SK-N-MC (cell line): ENCODE measurements at regions not wholly inside any gene's neighbourhood (a gene's known extent, or its start where the extent isn't known, plus 50 kb on each side); places are given as distances from the start of the nearest gene placed in this dataset.

Experiments
- EZH2 ChIP-seq: fragments of 200-600 bp; sonication (generic); IDR thresholded peaks from one replicate; pipeline ENCODE4 v1.6.1; 2017; ENCODE audit warnings: antibody characterized with exemption
- POLR2AphosphoS5 ChIP-seq: IDR thresholded peaks from 2 replicates; pipeline ENCODE4 v1.6.1; 2012; ENCODE audit warnings: mild to moderate bottlenecking, low read depth, low read length, borderline replicate concordance

DNA sequence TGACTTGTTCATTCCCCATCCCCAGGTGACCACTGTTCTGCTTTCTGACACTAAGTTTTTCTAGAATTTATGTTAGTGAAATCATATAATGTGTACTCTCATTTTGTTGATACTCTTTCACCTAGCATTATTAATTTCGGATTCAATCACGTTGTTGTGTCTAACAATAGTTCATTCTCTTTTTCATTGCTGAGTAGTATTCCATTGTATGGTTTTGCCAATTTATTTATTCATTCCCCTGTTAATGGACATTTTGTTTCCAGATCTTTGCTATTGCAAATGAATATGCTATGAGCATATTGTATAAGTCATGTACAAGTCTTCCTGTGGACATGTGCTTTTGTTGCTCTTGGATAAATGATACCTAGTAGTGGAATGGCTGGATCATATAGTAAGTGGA is 146.4 kb downstream of the FAM204A start:
- TF ChIP-seq POLR2AphosphoS5, result no peak
- no peak for TF ChIP-seq EZH2
